Mesothelial cell of epicardium (in vitro differentiated cells): ENCODE measurements at regions not wholly inside any gene's neighbourhood (a gene's known extent, or its start where the extent isn't known, plus 50 kb on each side); places are given as distances from the start of the nearest gene placed in this dataset.
"Not testable (repeated sequence)": the region's sequence is repeated elsewhere in the genome, so short reads cannot be mapped to it uniquely, and the experiment has no call there.

ENCODE experiments used
- DNase-seq, 2 experiments: peaks; one replicate each; pipeline ENCODE4 v3.0.0; 2021; ENCODE audit warnings: low spot score in 2 of 2; ENCODE audit not compliant: unreplicated experiment in 2 of 2
- H3K27ac Mint-ChIP-seq: 2 replicates; pipeline ENCODE4 v1.8.0; 2021; ENCODE audit warnings: mixed read lengths
- H3K27me3 Mint-ChIP-seq: 2 replicates; pipeline ENCODE4 v1.8.0; 2021; ENCODE audit warnings: low read depth, mixed read lengths
- H3K36me3 Mint-ChIP-seq: 2 replicates; pipeline ENCODE4 v1.8.0; 2021; ENCODE audit warnings: mixed read lengths
- H3K4me1 Mint-ChIP-seq: 2 replicates; pipeline ENCODE4 v1.8.0; 2021; ENCODE audit warnings: mixed read lengths
- H3K4me3 Mint-ChIP-seq: 2 replicates; pipeline ENCODE4 v1.8.0; 2021; ENCODE audit warnings: mild to moderate bottlenecking, moderate library complexity, mixed read lengths
- H3K9me3 Mint-ChIP-seq: 2 replicates; pipeline ENCODE4 v1.8.0; 2021; ENCODE audit warnings: mixed read lengths
- CTCF ChIP-seq: fragments of 200-600 bp; sonication (generic); IDR thresholded peaks from one replicate; pipeline ENCODE4 v1.5.0; 2021; ENCODE audit warnings: antibody characterized with exemption; ENCODE audit not compliant: unreplicated experiment

GRCh38 chr3:75300606-75301005 is 363.5 kb upstream of the FRG2C start:
- Mint-ChIP-seq H3K4me1 (peaks cover 4% of the 10 kb centered on the region), H3K27ac (no peak overlapping the region), H3K36me3 (no peaks in the 10 kb centered on the region), H3K27me3 (peaks cover 38% of the 10 kb centered on the region), H3K4me3 (no peak overlapping the region), H3K9me3 (peaks cover 3% of the 10 kb centered on the region)
- no peak for TF ChIP-seq CTCF
- DNase-seq, result no peak

GRCh38 chr3:75301050-75301449 is 363.1 kb upstream of the FRG2C start:
- not testable (repeated sequence) for H3K4me1 Mint-ChIP-seq, H3K9me3 Mint-ChIP-seq, H3K36me3 Mint-ChIP-seq, H3K27ac Mint-ChIP-seq, DNase-seq, H3K4me3 Mint-ChIP-seq
- peaks cover 38% of the 10 kb centered on the region for H3K27me3 Mint-ChIP-seq

- TF ChIP-seq CTCF, result no peak
- no peak overlapping the region for H3K4me3 Mint-ChIP-seq
- no peaks in the 10 kb centered on the region for H3K9me3 Mint-ChIP-seq
- DNase-seq, result no peak
- peaks cover 27% of the 10 kb centered on the region for H3K27me3 Mint-ChIP-seq
- no peak overlapping the region for H3K27ac Mint-ChIP-seq
- H3K36me3 Mint-ChIP-seq, result no peaks in the 10 kb centered on the region
- H3K4me1 Mint-ChIP-seq, result peaks cover 4% of the 10 kb centered on the region
These were observed 360.4 kb upstream of the FRG2C start for GRCh38 chr3:75303741-75304140.

- peaks cover 4% of the 10 kb centered on the region for H3K4me1 Mint-ChIP-seq
- no peak overlapping the region for H3K27ac Mint-ChIP-seq
- no peak overlapping the region for H3K4me3 Mint-ChIP-seq
- peaks cover 33% of the 10 kb centered on the region for H3K27me3 Mint-ChIP-seq
- no peak for DNase-seq
- H3K36me3 Mint-ChIP-seq, result no peaks in the 10 kb centered on the region
- TF ChIP-seq CTCF, result no peak
- no peaks in the 10 kb centered on the region for H3K9me3 Mint-ChIP-seq
These were observed 358.2 kb upstream of the FRG2C start for GRCh38 chr3:75305901-75306300.

GRCh38 chr3:75311306-75311705 is 352.8 kb upstream of the FRG2C start:
- not testable (repeated sequence) for H3K4me1 Mint-ChIP-seq, H3K36me3 Mint-ChIP-seq, H3K4me3 Mint-ChIP-seq, H3K27ac Mint-ChIP-seq, DNase-seq, H3K9me3 Mint-ChIP-seq
- peaks cover 53% of the 10 kb centered on the region for H3K27me3 Mint-ChIP-seq

GRCh38 chr3:75312469-75312868 is 351.7 kb upstream of the FRG2C start:
- not testable (repeated sequence) for DNase-seq, H3K9me3 Mint-ChIP-seq, H3K4me1 Mint-ChIP-seq, H3K4me3 Mint-ChIP-seq, H3K27ac Mint-ChIP-seq, H3K36me3 Mint-ChIP-seq
- peaks cover 59% of the 10 kb centered on the region for H3K27me3 Mint-ChIP-seq

- not testable (repeated sequence) for H3K27ac Mint-ChIP-seq, DNase-seq, H3K4me3 Mint-ChIP-seq, H3K36me3 Mint-ChIP-seq, H3K9me3 Mint-ChIP-seq, H3K4me1 Mint-ChIP-seq
- peaks cover 49% of the 10 kb centered on the region for H3K27me3 Mint-ChIP-seq
These were observed 344.4 kb upstream of the FRG2C start for GRCh38 chr3:75319776-75320175.

- Mint-ChIP-seq H3K4me1 (peaks cover 13% of the 10 kb centered on the region), H3K27me3 (peaks cover 45% of the 10 kb centered on the region), H3K27ac (no peak overlapping the region), H3K36me3 (no peaks in the 10 kb centered on the region), H3K9me3 (no peaks in the 10 kb centered on the region), H3K4me3 (no peak overlapping the region)
- TF ChIP-seq CTCF, result no peak
- no peak for DNase-seq
These were observed 343.8 kb upstream of the FRG2C start for GRCh38 chr3:75320369-75320768.
